HCT116 (cell line): ENCODE measurements at regions not wholly inside any gene's neighbourhood (a gene's known extent, or its start where the extent isn't known, plus 50 kb on each side); places are given as distances from the start of the nearest gene placed in this dataset.

ENCODE experiments used
- EGR1 ChIP-seq: IDR thresholded peaks from 2 replicates; pipeline ENCODE4 v1.6.1; 2012; ENCODE audit warnings: low read depth
- EZH2 ChIP-seq: fragments of 200-600 bp; sonication (generic); IDR thresholded peaks from 2 replicates; pipeline ENCODE4 v1.6.1; 2017; ENCODE audit warnings: antibody characterized with exemption, mixed run types
- EZH2phosphoT487 ChIP-seq: fragments of 200-600 bp; IDR thresholded peaks from 2 replicates; pipeline ENCODE4 v1.6.1; 2018; ENCODE audit warnings: antibody characterized with exemption, borderline replicate concordance
- FOSL1 ChIP-seq: IDR thresholded peaks from 2 replicates; pipeline ENCODE4 v1.6.1; 2012; ENCODE audit warnings: low read depth
- POLR2A ChIP-seq: IDR thresholded peaks from 2 replicates; pipeline ENCODE4 v1.7.0; 2011; ENCODE audit warnings: borderline replicate concordance; ENCODE audit not compliant: insufficient read depth, insufficient read length; ENCODE audit errors: extremely low read depth
- POLR2AphosphoS5 ChIP-seq: IDR thresholded peaks from 2 replicates; pipeline ENCODE4 v1.6.1; 2011; ENCODE audit warnings: mild to moderate bottlenecking, low read depth, low read length, moderate library complexity
- RAD21 ChIP-seq: IDR thresholded peaks from 2 replicates; pipeline ENCODE4 v1.6.1; 2012; ENCODE audit warnings: low read depth, mild to moderate bottlenecking
- SIN3A ChIP-seq: IDR thresholded peaks from 2 replicates; pipeline ENCODE4 v1.6.1; 2012; ENCODE audit warnings: low read depth
- TF ChIP-seq, protein P1 (sequence below): IDR thresholded peaks from 2 replicates; pipeline ENCODE4 v1.6.1; 2012; ENCODE audit warnings: low read depth
- TF ChIP-seq, protein P2 (sequence below), 3 experiments: fragments of 200-600 bp in 1 of 3; sonication (generic) in 1 of 3; IDR thresholded peaks in 2 of 3; conservative IDR thresholded peaks in 1 of 3; 2 replicates each; pipeline ENCODE4 v1.5.1; 2012 to 2017; ENCODE audit warnings: low read depth in 2 of 3, low read length in 2 of 3, antibody characterized with exemption in 1 of 3, borderline replicate concordance in 1 of 3, control low read depth in 1 of 3, mild to moderate bottlenecking in 1 of 3, mixed read lengths in 1 of 3, mixed run types in 1 of 3, moderate library complexity in 1 of 3; ENCODE audit not compliant: insufficient read depth in 1 of 3
- TF ChIP-seq, protein P3 (sequence below): IDR thresholded peaks from 2 replicates; pipeline ENCODE4 v1.6.1; 2012

DNA sequence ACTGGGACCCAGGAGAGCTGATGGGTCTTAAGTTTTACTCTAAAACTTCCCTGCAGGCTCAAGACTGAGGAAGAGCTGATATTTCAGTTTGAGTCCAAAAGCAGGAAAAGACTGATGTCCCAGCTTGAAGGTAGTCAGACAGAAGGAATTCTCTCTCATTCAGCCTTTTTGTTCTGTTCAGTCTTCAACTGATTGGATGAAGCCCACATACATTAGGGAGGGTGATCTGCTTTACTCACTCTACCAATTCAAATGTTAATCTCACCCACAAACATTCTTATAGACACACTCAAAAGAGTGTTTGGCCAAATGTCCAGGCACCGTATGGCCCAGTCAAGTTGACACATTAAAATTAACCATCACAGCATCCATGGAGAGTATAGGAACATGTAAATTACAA is 173.5 kb downstream of the KCNRG start:
- TF ChIP-seq, protein P1, sequence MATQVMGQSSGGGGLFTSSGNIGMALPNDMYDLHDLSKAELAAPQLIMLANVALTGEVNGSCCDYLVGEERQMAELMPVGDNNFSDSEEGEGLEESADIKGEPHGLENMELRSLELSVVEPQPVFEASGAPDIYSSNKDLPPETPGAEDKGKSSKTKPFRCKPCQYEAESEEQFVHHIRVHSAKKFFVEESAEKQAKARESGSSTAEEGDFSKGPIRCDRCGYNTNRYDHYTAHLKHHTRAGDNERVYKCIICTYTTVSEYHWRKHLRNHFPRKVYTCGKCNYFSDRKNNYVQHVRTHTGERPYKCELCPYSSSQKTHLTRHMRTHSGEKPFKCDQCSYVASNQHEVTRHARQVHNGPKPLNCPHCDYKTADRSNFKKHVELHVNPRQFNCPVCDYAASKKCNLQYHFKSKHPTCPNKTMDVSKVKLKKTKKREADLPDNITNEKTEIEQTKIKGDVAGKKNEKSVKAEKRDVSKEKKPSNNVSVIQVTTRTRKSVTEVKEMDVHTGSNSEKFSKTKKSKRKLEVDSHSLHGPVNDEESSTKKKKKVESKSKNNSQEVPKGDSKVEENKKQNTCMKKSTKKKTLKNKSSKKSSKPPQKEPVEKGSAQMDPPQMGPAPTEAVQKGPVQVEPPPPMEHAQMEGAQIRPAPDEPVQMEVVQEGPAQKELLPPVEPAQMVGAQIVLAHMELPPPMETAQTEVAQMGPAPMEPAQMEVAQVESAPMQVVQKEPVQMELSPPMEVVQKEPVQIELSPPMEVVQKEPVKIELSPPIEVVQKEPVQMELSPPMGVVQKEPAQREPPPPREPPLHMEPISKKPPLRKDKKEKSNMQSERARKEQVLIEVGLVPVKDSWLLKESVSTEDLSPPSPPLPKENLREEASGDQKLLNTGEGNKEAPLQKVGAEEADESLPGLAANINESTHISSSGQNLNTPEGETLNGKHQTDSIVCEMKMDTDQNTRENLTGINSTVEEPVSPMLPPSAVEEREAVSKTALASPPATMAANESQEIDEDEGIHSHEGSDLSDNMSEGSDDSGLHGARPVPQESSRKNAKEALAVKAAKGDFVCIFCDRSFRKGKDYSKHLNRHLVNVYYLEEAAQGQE, result no peak
- TF ChIP-seq, protein P2, sequence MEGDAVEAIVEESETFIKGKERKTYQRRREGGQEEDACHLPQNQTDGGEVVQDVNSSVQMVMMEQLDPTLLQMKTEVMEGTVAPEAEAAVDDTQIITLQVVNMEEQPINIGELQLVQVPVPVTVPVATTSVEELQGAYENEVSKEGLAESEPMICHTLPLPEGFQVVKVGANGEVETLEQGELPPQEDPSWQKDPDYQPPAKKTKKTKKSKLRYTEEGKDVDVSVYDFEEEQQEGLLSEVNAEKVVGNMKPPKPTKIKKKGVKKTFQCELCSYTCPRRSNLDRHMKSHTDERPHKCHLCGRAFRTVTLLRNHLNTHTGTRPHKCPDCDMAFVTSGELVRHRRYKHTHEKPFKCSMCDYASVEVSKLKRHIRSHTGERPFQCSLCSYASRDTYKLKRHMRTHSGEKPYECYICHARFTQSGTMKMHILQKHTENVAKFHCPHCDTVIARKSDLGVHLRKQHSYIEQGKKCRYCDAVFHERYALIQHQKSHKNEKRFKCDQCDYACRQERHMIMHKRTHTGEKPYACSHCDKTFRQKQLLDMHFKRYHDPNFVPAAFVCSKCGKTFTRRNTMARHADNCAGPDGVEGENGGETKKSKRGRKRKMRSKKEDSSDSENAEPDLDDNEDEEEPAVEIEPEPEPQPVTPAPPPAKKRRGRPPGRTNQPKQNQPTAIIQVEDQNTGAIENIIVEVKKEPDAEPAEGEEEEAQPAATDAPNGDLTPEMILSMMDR (IDR thresholded peaks at IDR 0.05 in 2 of 3, conservative IDR thresholded peaks at IDR 0.05 in 1 of 3; ENCODE audit: borderline replicate concordance in 1 of 3, insufficient read depth in 1 of 3, low read depth in 2 of 3, low read length in 2 of 3), result no peak
- TF ChIP-seq POLR2AphosphoS5 (no peak), SIN3A (no peak), RAD21 (no peak), POLR2A (no peak), FOSL1 (no peak), EZH2phosphoT487 (no peak), EZH2 (no peak), EGR1 (no peak)
- TF ChIP-seq, protein P3, sequence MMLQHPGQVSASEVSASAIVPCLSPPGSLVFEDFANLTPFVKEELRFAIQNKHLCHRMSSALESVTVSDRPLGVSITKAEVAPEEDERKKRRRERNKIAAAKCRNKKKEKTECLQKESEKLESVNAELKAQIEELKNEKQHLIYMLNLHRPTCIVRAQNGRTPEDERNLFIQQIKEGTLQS, result no peak
